CD1c-positive myeloid dendritic cell (primary cell): ENCODE measurements at regions not wholly inside any gene's neighbourhood (a gene's known extent, or its start where the extent isn't known, plus 50 kb on each side); places are given as distances from the start of the nearest gene placed in this dataset.
"Not testable (repeated sequence)": the region's sequence is repeated elsewhere in the genome, so short reads cannot be mapped to it uniquely, and the experiment has no call there.

Experiments used
- DNase-seq: peaks from one replicate; pipeline ENCODE4 v3.0.0-alpha.2; 2016; ENCODE audit errors: extremely low spot score

DNA sequence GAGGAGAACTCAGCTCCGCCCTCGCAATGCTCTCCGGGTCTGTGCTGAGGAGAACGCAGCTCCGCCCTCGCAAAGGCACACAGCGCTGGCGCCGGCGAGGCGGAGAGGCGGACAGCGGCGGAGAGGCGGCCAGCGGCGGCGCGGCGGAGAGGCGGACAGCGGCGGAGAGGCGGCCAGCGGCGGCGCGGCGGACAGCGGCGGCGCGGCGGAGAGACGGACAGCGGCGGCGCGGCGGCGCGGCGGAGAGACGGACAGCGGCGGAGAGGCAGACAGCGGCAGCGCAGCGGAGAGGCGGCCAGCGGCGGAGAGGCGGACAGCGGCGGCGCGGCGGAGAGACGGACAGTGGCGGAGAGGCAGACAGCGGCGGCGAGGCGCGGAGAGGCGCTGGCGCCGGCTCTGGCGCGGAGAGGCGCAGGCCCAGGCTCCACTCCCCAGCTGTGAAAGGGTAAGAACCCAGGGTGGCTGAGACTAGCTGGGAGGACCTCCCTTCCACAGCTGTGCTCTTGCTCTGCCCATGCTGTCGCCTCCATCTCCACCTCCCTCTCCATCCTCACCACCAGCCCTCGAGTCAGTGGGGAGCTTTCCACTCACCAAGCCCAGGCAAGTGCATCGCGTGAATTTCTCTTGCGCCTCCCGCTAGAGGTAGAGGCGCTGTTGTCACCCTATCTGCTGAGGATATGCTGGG is 2879.9 kb downstream of the RPIA start:
- DNase-seq = not testable (repeated sequence)

DNA sequence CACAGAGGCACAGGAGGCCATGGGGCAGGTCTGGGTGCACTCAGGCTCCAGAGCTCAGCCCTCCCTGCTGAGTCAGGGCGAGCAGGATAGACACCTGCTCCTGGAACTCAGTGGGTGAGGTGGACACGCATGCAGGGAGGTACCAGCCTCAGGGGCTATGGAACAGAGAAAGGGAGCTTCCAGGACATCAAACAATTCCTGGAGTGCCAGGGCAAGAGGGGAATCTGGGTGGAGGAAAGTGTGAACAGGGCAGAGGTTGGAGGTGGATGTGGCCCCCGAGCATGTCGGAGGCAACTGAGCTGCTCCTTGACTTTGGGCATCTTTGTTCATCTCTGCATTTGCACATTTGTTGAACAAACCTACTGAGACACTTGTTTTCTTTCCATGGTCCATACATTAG is 2881.5 kb downstream of the RPIA start:
- DNase-seq = not testable (repeated sequence)

DNA sequence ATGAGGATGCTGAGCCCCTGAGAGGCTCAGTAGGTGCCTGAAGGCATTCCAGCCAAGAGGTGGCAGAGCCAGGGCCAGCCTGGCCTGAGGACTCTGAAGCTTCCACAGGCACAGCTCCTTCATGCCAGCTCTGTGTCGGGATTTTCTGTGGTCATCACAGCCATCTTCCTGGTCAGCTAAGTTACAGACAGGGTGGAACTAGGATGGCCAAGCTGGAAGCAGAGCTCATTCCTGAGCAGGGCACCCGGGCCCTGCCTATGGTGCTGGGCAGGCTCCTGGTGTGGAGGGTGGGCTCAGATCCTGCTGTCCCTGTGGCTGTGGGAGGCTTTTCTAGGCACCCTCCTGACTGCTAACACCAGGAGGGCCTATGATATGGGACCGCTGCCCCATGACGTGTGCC is 2882.3 kb downstream of the RPIA start:
- DNase-seq = not testable (repeated sequence)

DNA sequence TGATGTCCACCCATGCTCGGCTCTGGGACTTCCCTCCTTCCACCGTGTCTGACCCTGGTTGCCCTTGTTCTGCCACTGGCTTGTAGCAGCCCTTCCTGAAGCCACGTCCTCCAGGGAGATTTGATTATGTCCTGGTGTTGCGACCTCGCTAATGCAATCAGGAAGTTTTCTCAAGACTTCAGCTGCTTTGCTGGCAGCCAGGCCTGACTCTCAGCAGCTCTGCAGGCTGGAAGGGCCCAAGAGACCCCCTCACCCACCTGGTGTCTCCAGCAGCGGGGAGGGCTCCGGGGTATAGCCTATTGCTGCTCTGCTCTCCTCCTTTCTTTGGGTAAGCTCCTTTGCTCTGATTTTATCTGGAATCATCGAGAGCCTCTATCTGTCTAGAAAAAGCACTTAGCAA is 2882.8 kb downstream of the RPIA start:
- DNase-seq = not testable (repeated sequence)

DNA sequence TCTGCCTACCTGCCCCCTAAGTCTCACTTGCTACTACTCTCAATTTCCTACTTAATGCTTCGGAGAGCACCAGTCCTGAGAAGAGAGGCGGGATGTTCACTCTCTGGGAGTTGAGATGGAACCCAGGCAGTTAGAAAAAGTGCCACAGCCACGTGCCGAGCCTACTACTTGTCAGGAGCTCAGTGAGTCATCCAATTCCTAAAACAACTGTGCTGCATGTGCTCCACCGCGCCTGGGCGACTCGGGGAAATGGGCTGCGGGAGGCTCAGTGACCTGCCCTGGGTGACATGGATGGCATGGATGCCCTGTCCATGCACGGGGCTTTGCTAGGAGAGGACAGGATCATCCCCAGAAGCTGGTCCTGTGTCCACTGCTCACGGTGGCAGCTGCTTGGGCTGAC is 2884.2 kb downstream of the RPIA start:
- DNase-seq = not testable (repeated sequence)

DNA sequence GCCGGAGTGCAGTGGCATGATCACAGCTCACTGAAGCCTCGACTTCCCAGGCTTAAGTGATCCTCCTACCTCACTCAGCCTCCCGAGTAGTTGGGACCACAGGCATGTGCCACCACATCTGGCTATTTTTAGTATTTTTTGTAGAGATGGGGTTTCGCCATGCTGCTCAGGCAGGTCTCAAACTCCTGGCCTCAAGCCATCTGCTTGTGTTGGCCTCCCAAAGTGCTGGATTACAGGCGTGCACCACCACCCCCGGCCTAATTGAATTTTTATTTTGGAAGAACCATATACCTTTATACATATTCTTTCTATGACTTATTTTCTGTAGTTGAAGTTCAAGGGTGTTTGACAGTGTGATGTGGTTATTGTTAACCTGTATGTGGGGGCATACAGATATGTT is 2885.9 kb downstream of the RPIA start:
- not testable (repeated sequence) for DNase-seq

DNA sequence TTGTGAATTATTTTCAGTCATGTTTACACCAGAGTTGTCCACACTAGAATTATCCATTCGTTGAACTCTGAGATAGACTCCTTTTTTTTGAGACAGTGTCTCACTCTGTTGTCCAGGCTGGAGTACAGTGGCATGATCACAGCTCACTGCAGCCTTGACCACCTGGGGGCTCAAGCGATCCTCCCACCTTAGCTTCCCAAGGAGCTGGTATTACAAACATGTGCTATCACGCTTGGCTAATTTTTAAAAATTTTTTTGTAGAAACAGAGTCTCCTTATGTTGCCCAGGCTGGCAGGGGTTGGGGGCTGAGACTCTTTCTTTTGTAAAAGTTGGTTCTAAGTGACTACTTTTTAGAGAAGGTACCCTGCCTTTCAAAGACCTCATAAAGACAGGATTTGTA is 2887.2 kb downstream of the RPIA start:
- DNase-seq = not testable (repeated sequence)

DNA sequence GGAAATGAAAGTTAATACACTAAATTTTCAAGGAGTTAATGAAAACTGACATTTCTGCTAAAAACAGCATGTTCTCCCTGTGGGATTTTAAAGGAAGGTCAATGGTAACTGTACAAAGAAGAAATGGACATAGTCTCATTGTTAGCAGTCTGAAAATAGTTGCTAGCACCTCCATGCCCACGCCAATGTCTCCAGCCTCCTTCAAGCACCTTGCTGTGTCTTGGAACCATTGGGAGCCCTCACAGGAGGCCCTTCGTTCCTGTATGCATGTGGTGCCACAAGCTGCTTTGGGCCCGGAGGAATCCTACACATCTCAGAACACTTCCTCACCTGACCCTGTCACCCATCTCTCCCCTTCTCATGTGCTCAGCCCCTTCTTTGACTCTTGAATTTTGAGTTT is 2888.1 kb downstream of the RPIA start:
- DNase-seq = not testable (repeated sequence)

DNA sequence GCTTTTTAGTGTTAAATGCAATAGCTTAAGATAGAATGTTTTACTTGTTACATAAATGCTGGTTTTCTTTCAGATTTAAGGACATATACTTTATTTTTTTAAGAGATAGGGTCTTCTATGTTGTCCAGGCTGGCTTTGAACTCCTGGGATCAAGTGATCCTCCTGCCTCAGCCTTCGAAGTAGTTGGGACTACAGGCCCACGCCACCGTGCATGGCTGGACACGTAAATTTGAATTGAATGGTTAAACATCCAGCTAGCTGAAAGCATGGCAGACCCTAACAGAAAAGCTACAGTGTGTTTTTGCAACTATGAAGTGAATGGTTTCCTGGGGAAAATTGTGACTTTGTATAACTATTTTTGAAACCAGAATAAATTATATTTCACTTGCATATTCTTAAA is 2888.6 kb downstream of the RPIA start:
- not testable (repeated sequence) for DNase-seq

DNA sequence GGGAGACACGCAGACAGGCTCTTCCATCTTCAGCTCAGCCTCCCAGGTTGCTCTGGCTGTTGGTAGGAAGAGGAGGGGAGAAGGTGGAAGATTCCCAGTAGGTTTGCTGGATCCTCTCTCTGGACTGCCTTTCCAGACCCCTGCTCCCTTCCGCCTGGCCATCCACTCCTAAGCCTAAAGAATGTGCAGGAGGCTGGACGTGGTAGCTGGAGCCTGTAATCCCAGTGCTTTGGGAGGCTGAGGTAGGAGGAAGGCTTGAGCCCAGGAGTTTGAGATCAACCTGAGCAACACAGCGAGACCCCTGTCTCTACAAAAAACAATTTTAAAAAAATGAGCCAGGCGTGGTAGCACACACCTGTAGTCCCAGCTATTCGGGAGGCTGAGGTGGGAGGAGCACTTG is 2895.6 kb downstream of the RPIA start:
- not testable (repeated sequence) for DNase-seq

DNA sequence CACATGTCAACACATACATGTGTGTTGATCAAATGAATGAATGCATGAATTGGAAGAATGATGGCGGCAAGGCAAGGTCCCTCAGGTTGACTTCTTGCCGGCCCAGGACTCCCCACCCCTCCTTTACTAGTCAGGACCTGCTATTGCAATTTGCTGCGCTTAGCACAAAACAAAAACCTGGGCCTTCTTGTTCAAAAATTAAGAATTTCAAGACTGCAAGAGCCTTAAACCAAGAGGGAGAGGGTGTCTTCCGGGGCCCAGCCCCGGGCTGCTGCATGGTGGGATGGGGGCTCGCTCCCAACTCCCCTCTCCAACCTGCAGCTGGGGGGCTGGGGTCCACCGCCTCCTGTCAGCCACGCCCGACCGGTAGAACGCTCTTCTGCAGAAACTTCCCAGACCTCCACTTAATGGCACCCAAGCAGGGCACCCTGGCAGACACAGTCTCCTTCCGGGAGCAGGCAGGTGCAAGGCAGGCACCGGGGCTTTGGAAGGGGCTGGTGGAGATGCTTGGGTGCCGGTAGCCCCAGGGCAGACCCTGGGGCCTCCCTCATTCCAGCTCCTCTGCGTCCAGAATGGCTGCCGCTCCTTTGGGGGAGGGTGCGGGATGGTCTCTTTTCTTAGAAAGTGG is 2896.5 kb downstream of the RPIA start:
- DNase-seq = not testable (repeated sequence)

DNA sequence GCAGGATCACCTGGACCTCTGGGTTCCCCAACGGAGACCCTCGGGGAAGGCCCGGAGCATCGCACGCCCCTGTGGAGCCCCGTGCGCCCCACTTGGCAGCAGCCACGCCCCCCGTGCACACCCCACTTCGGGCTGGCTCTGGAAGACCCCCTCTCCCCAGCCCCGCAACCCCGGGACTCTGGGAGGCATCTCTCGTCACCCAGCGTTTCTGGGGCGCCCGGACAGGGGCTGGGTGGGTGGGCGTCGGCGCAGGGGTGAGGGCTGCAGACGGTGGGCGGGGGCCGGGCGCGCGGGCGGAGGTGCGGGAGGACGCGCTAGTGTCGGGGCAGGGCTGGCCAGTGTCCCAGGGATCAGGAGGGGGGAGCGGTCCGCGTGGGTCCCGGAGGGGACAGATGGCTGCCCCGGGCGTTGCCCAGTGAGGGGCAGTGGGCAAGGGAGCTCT is 2897.3 kb downstream of the RPIA start:
- not testable (repeated sequence) for DNase-seq

DNA sequence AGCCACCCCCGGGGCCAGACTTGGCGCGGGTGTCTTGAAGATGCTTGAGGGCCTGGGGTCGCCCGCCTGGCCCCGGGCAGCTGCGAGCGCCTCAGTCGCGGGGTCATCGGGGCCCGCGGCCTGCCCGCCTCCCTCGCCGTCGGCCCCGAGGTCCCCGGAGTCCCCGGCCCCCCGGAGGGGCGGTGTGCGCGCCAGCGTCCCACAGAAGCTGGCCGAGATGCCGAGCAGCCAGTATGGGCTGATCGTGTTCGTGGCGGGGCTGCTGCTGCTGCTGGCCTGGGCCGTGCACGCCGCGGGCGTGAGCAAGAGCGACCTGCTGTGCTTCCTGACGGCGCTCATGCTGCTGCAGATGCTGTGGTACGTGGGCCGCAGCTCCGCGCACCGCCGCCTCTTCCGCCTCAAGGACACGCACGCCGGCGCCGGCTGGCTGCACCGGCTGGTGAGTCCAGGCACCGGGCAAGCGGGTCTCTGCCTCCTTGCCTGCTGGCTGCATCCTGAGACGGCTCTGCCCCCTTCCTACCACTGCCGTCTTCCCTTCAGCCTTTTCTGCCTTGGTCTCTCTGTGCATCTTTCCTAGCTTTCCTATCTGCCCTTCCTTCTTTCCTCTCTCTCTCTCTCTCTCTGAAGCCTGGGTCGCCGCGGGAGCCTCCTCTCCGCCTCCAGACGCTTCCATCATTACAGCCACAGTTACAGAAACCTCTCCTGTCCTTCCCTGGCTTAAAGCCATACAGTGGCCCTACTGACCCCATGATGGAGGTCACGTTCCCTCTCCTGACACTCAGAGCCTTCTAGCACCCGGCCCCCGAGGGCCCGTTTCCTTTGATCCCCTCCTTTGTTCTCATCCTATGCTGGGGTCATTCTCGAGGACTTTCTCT is 2898.2 kb downstream of the RPIA start:
- DNase-seq = not testable (repeated sequence)

DNA sequence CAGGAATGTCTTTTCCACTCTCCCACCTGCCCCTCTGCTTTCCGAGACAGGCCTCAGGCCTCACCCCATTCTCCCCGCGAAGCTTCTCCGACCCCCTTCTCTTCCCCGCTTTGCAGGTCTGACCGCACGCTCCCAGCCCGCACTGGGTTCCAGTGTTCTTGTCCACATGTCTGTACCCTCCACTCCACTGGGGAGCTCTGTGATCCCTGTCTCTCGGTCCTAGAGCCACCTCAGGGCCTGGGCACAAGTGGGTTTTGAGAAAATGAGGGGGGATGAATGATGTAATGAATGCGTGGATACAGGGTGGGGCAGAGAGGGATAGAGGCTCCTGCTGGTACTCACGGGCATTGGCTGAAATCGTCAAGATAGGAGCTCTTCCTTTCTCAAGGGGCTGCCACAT is 2898.9 kb downstream of the RPIA start:
- not testable (repeated sequence) for DNase-seq

DNA sequence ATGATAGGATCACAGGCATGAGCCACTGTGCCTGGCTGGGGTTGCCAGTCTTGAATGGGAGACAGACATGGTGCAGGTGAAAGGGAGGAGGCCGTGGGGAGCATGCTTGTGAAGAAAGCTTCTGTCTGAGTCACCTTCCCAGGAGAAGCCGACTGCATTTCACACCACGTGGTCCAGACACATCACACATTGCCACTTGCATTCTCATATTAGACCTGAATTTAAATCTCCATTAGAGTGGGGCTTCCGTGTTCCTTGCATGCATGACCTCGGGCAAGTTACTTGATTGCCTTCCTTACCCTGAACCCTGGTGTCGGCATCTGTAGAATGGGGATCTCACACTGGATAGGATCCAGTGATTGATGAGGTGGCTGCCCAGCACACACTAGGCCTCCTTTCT is 2899.6 kb downstream of the RPIA start:
- DNase-seq = not testable (repeated sequence)

DNA sequence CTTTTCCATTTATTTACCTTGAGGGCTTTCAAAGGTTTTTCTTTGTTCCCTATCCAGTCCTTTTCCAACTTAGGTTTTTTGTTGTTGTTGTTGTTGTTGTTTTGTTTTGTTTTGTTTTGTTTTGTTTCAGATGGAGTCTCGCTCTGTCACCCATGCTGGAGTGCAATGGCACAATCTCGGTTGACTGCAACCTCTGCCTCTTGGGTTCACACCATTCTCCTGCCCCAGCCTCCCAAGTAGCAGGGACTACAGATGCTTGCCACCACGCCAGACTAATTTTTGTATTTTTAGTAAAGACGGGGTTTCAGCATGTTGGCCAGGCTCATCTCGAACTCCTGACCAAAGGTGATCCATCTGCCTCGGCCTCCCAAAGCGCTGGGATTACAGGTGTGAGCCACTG is 2906.0 kb downstream of the RPIA start:
- DNase-seq = not testable (repeated sequence)

DNA sequence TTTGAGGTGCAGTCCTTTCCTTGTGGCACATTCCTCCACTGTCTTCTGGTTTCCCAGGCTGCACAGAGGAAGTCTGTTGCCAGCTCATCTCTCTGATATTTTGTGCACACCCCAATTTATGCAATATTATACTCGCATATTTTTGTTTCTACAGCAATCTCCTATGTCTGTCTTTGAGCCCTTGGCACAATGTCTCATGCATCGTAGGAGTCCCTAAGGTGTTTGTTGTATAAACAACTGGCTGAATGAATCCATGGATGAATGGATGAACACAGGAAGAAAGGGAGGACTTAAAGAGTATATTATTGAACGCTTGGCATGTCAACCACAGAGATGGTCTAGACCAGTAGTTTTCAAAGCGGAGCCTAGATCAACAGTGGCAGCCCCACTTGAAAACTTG is 2907.0 kb downstream of the RPIA start:
- DNase-seq = not testable (repeated sequence)

DNA sequence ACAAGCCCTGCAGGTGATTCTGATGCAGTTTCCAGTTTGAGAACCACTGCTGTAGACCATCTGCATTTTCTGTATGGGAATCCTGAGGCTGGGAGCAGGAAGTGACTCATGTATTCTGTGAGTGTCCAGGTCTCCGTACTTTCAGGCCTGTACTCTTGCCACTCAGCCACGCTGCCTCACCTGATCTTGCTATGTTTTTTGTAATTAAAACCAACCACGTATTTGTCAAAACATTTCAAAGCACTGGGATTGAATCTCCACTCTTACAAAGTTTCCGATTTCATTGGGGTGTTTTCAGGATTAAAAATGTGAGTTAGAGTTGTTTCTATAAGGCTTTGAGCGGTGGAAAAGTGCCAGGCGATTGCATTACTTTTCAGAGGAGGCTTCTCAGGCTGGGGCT is 2907.5 kb downstream of the RPIA start:
- DNase-seq = not testable (repeated sequence)

DNA sequence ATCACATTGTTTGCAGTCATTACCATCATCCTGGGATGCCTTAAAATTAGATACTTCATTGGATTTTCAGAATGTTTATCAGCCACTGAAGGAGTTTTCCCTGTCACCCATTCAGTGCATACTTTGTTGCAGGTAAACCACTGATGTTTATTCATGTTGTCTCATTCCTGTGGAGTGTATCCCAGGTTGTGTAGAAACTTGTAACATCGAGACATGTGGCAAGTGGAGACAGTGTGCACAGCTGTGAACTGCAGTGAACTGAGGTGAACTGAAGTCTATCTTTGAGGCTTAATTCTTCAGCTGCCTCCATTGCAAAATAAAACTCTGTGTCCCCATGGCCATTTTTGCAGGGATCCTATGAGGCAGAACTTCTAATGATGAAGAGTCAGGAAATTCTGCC is 2911.4 kb downstream of the RPIA start:
- not testable (repeated sequence) for DNase-seq

DNA sequence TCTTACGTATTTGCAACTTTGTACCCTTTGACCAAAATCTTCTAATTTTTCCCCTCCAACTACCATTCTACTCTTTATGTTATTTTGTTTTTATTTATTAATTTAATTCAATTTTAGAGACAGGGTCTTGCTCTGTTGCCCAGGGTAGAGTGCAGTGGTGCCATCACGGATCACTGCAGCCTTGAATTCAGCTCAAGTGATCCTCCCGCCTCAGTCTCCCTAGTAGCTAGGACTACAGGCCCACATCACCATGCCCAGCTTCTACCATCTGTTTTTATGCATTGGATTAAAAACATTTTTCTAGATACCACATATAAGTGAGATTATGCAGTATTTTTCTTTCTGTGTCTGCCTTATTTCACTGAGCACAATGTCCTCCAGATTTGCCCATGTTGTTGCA is 2912.5 kb downstream of the RPIA start:
- DNase-seq = not testable (repeated sequence)

DNA sequence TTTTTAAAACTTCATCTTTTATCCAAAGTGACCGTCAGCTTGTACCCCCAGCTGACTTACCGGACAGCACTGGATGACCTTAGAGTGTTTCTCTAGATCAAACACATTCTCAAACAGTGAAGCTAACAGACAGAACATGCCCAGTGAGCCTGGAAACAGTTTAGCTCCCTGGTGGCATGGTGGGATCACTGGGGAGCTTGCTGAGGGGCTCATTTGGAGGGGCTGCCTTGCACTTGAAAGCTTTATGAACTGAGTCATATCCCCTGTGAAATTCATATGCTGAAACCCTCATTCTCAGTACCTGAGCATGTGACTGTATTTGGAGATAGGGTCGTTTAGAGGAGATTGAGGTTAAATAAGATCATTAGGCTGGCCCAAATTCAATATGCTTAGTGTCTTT is 2913.2 kb downstream of the RPIA start:
- not testable (repeated sequence) for DNase-seq

DNA sequence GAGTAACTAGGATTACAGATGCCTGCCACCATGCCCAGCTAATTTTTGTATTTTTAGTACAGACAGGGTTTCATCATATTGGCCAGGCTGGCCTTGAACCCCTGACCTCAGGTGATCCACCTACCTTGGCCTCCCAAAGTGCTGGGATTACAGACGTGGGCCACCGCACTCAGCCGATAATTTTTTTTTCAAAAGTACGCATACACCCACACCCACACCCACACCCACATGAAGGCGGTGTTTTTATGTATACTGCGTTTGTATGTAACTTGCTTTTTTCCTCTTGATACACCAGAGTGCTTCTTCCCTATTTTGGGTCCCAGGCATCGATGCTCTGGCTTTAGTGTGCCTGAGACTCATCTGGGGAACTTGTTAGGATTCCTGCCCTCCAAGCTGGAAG is 2932.3 kb downstream of the RPIA start:
- DNase-seq = not testable (repeated sequence)
